HG02840 (cell line): ENCODE measurements at regions not wholly inside any gene's neighbourhood (a gene's known extent, or its start where the extent isn't known, plus 50 kb on each side); places are given as distances from the start of the nearest gene placed in this dataset.
"Not testable (repeated sequence)": the region's sequence is repeated elsewhere in the genome, so short reads cannot be mapped to it uniquely, and the experiment has no call there.

Experiments used
- ATAC-seq: cut with Tn5 transposase; IDR thresholded peaks from one replicate; pipeline ENCODE4 v1.9.1; 2021; ENCODE audit warnings: mild to moderate bottlenecking, moderate library complexity, moderate number of reproducible peaks; ENCODE audit not compliant: unreplicated experiment, low FRiP score

DNA sequence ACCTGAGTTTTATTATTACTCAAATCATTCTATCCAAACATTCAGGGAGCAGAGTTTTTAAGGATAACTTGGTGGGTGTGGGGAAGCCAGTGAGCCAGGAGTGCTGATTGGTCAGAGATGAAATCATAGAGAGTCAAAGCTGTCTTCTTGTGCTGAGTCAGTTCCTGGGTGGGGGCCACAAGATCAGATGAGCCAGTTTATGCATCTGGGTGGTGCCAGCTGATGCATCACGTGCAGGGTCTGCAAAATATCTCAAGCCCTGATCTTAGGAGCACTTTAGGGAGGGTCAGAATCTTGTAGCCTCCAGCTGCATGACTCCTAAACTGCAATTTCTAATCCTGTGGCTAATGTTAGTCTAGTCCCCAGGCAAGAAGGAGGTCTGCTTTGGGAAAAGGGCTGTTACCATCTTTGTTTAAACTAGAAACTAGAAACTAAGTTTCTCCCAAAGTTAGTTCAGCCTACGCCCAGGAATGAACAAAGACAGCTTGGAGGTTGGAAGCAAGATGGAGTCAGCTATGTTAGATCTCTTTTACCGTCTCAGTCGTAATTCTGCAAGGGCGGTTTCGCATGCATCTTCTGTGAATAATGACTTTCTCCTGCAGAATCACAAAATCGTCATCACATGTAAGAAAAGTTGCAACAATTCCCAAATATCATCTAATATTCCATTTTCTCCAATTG, 97.5 kb downstream of the ZNF664 start:
- ATAC-seq, result not testable (repeated sequence)

DNA sequence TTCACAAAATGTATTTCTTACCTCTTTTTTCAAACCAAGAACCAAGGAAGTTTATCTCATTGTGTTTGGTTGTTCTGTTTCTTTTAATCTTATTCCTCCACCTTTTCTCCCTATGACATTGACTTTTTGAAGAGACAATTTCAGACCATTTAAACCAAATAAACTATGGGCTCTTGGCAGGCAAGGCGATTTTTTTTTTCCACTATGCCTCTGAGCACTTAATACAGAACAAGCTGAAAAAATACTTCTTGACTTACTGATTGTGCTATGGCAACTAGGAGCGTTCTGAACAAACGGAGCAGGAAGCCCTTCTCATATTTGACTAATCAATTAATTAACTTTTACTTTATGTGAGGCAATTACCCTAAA, 98.0 kb downstream of the ZNF664 start:
- ATAC-seq, result no peak

DNA sequence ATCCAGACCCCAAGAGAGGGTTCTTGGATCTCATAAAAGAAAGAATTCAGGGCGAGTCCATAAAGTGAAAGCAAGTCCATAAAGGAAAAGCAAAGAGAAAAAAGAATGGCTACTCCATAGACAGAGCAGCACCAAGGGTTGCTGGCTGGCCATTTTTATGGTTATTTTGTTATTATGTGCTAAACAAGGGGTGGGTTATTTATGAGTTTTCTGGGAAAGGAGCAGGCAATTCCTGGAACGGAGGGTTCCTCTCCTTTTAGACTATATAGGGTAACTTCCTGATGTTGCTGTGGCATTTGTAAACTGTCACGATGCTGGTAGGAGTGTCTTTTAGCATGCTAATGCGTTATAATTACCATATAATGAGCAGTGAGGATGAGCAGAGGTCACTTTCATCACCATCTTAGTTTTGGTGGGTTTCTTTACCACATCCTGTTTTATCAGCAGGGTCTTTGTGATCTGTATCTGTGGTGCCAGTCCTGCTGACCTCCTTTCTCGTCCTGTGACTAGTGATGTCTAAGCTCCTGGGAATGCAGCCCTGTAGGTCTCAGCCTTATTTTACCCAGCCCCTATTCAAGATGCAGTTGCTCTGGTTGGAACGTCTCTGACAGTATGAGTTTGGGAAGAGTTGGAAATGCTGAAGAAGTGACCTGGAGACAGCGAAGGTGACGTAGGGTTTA, 100.5 kb downstream of the ZNF664 start:
- no peak for ATAC-seq

DNA sequence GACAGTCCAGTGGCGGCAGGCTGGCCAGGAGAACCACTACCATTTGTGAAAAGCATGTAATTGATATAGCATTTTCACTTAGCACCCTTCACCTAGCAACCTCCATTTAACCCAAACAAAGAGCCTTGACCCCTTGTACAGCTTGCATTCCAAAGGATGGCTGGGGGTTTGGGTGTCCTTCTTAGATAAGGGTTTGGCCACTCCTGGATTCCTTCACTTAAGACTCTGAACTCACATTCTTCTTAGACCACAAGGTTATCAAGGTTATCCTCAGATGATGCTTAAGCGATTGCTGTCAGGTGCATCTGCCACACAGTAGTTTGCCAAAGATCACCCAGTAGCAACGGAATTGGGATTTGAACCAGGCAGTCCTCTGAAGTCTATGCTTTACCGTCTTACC, 102.8 kb downstream of the ZNF664 start:
- no peak for ATAC-seq

DNA sequence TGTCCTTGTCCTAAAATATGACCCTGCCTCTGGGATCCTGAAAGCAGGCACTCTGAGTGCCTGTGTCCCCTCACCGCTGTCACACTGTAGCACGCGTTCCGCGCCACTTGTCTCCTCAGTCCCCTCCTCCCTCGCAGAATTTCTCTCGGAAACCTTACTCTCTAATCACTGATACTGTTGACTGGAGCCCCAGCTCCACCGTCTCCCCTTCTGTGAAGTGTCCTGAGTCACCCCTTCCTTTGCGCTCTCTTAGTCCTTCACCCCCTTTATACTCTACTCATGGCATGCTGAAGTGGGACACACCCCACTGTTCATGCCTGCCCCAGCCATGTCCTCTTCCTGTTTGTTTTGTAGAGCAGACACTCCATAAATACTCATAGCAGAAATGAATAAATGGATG, 104.7 kb downstream of the ZNF664 start:
- ATAC-seq, result no peak

DNA sequence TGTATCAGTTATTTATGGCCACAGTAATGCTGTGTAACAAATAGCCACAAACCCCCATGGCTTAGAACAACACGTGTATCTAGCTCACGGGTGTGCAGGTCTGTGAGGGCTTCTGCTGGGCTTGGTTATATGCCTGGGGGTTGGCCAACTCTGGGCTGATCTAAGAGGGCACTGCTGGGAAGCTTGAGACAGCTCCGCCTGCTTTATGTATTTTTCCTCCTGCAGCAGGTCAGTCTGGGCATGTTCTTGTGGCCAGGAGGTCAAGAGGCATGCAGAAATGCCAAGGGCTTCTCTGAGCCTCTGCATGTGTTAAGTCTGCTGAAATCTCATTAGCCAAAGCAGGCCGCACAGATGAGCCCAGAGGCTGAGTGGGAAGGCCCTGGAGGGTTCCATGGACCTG, 105.8 kb downstream of the ZNF664 start:
- no peak for ATAC-seq

DNA sequence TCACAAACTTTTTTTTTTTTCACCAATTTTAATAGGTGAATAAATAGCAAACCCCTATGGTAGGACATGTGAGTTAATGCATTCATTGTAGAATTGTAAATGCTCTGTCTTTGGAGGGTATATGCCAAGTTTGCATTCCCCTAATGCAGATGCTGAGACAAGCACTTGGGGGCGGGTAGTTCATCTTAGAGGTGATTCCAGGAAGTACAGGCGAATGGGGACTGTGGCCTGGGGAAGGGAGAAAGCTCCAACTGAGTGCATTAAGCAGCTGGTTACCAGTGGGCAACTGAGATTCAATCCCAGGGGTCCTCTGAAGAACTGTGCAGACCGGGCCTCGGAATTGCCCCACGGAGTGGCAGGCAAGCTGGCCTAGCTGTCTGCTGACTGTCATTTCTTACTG, 107.6 kb downstream of the ZNF664 start:
- ATAC-seq, result no peak

DNA sequence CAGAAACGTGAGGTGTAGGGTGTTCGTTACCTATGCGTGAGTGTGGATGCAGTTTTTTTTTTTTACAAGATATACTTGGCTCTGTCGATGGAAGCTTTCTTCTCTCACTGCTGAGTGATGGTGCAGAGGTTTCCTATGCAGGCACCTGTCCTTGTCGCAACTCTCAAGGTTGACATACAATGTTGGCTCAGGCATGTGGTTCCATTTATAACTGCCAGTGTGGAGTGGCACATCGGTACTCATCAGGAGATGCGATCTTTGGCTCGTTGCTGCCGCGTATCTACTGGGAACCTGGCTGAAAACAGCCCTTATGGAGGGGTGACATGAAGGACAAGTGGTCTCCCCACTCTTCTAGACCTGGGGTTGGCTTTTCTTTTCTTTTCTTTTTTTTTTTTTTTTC, 109.0 kb downstream of the ZNF664 start:
- ATAC-seq, result no peak

DNA sequence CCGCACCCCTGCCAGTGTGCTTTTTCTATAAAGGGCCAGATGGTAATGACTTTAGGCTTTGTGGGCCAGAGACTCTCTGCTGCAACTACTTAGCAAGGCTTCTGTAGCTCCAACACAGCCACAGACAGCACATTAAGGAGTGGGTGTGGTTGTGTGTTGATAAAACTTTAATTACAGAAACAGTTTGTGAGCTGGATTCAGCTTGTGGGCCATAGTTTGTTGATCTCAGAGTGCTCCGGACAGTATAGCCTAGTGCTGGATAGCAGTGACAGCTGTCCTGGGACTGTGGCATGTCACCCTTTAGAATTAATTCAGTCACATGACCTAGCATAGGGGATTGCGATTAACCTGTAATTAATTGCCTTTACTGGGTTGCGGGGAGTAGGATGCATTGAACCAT, 109.7 kb downstream of the ZNF664 start:
- ATAC-seq, result no peak

DNA sequence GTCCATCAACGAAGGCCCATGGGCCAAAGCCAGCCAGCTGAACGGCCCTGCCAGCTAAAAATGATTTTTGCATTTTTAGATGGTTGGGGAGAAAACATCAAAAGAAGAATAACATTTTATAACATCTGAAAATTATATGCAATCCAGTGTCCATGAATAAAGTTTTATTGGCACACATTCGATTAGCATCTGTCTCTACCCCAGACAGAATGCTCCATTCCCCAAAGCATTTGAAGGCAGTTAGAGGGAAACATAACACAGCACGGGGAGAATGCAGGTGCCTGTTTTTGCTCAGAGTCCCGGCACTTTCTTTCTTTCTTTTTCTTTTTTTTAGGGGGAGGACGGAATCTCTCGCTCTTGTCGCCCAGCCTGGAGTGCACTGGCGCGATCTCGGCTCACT, 110.7 kb downstream of the ZNF664 start:
- no peak for ATAC-seq

DNA sequence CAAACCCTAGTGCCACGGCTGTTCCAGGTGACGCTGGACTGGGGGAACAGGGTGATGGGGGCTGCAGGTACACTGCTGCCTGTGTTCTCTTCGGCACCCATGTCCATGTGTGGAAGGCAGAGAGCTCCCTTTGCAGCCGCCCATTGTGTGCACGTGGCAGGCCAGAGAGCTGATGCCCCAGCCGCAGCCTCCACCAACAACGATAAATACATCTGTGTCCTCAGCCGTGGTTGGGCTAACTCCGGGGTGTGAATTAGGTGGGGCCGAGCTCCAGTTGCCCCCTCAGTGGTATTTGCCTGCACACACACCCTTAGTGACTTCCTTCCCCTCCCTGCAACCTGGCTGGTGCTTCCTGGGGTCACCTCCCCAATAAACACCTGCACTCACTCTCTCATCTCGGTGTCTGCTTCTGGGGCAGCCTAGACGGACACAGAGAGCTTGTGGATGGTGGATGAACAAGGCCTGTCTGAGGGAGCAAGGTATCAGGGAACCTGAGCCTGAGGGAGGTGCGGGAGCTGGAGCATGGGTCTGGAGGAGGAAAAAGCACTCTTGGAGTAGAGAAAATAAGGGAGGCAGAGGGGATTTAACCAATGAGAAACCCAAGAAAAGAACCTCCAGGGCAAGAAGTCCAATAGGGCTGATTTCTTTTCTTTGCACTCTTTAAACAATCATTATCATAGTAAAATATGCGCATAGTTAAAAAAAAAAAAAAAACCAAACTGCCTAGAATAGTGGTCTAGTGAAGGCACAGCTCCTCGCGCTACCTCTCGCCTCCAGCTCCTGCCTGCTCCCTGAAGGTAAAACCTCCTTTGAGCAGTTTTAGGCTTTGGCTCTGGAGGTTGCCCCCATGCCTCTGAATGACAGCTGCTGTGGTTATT, 112.6 kb downstream of the ZNF664 start:
- ATAC-seq, result no peak

DNA sequence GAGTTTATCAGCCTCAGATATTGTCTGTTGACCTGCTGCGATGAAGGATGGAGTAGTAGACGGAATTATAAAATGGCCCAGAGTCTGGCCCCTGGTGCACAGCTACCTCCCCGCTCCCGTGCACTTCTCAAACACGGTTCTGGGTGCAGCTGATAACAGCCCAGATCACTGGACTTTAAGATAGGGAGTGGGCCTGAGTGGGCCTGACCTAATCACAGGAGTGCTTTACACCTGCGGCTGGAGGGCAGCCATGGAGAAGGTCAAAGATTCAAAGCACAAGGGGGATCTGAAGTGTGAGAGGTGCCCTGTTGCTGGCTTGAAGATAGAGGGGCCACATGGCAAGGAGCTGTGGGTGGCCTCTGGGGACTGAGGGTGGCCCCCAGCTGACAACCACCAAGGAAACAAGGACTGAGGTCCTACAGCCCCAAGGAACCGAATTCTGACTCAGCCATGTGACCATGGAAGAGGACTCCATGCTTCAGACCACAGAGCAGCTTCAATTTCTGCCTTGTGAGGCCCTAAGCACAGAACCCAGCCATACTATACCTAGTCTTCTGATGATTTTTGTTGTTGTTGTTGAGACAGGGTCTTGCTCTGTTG, 113.4 kb downstream of the ZNF664 start:
- no peak for ATAC-seq

DNA sequence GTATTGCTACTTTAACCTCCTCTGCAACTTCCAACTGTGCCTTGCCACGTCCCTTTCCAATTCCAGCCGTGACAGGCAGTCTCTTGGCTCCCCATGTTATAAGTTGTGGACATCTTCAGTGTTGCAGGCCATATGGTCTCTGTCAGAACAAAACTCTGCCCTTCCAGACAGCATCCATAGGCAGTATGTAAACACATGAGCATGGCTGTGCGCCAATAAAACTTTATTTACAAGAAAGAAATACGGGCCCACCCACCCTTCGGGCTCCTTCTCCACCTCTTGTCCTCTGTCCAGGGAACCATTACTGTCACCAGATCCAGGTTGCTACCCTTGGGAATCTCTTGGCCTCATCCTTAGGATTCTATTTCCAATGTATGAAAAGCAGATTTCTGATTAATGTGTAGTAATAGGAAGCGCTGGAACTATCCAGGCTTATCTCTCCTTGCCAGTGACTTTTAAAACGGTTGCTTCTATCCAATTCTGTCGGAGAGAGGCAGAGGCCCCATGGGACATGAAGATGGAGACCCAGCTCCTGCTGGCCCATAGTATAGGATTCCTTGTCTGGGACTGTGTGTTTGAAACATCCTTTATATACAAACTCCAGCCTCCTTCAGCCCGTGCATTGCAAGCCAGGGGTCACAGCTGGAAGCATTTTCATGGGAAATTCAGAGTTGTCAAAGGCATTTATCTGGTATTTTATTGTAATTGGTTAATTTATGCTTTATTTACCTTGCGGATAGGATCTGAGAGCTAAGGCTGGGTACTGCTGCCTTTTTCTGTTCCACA, 114.4 kb downstream of the ZNF664 start:
- ATAC-seq, result no peak

DNA sequence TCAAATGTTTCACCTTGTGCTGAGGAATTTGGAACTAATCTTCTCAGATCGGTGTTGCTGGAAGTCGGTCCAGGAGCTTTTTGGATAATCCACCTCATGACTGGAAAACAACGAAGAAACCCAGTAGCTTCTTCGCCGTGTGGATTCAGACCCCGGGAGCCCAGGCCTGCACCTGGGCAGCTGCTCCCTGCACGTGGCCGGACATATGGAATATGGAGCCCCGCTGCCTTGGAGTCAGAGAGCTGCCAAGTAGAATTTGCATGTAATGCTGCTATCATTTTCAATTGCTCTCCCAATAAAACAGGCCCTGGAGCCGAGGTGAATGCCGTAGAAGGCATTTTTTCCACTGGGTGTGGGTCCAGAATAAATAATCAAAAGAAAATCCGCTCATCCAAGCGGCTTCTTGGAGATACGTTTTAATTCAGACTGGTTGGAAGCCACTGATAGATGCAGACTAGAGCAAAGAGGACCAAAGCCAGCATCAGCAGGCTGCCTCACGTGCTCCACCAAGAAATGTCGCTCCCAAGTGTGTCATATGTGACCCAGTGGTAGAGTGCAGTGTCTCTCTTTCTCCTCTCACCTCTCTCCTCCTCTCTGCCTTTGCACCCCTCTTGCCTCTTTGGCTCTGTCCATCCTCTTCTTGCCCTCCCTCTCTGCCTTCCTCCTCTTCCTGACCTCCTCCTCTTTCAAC, 115.3 kb downstream of the ZNF664 start:
- ATAC-seq, result no peak

DNA sequence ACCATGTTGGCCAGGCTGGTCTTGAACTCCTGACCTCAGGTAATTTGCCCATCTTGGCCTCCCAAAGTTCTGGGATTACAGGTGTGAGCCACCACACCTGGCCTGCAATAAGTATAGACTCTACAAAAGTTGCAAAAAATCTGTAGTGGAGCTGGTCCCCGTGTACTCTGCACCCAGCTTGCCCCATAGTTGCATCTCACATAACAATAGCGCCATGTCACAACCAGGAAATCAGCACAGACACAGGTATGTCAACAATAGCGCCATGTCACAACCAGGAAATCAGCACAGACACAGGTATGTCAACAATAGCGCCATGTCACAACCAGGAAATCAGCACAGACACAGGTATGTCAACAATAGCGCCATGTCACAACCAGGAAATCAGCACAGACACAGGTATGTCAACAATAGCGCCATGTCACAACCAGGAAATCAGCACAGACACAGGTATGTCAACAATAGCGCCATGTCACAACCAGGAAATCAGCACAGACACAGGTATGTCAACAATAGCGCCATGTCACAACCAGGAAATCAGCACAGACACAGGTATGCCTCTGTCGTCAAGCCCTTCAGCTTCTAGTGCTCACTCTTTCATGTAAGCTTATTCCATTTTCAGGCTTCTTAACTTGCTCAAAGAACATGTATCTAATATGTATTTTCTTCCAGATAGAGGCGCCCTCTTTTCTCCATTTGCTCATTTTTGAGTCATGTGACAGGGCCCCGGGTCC, 116.3 kb downstream of the ZNF664 start:
- ATAC-seq, result not testable (repeated sequence)

DNA sequence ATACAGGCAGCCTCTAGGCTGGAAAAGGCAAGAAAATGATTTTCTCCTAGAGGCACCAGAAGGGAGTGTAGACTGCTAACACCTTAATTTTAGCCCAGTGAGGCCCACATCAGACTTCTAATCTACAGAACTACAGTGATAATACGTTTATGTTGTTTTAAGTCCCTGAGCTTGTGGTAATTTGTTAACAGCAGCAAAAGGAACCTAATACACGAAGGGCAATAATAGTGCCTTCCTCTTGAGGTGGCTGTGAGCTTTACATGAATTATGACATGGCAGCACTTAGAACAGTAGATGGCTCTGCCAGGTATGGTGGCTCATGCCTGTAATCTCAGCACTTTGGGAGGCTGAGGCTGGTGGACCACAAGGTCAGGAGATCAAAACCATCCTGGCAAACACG, 118.8 kb downstream of the ZNF664 start:
- no peak for ATAC-seq

DNA sequence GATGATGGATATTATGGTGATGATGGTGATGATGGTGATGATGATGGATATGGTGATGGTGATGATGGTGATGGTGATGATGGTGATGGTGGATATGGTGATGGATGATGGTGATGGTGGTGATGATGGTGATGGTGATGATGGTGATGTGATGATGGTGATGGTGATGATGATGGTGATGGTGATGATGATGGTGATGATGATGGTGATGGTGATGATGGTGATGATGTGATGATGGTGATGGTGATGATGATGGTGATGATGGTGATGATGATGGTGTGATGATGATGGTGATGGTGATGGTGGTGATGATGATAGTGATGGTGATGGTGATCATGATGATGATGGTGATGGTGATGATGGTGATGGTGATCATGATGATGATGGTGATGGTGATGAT, 119.5 kb downstream of the ZNF664 start:
- not testable (repeated sequence) for ATAC-seq

DNA sequence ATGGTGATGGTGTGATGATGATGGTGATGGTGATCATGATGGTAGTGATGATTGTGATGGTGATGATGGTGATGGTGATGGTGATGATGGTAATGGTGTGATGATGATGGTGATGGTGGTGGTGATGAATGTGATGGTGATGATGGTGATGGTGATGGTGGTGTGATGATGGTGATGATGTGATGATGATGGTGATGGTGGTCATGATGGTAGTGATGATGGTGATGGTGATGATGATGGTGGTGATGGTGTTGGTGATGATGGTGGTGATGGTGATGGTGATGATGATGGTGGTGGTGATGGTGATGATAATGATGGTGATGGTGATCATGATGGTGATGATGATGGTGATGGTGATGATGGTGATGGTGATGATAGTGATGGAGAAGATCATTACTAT, 120.3 kb downstream of the ZNF664 start:
- ATAC-seq, result no peak

DNA sequence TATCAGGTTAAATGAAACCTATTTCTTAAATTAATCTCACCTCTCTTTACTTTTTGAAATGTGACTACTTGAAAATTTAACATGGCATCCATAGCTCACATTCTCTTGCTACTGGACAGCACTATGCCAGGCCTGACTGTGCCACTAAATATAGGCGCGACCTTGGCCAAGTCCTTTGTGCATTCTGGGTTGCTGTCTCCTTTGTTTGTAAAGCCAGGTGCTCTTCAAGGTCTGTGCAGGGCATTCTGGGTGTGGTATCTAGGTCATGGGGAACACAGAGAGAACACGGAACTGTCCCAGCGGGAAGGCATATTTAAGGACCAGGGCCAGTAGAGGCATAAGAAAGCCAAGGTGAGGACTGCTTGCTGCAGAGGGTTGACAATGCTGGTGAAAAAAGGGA, 121.2 kb downstream of the ZNF664 start:
- no peak for ATAC-seq
